Uterus (tissue), 3 donors: ENCODE measurements at regions not wholly inside any gene's neighbourhood (a gene's known extent, or its start where the extent isn't known, plus 50 kb on each side); places are given as distances from the start of the nearest gene placed in this dataset.

Experiments
- DNase-seq, 2 donors: peaks; one replicate each; pipeline ENCODE4 v3.0.0-alpha.2; 2019 to 2020
- H3K27ac ChIP-seq, 2 donors: fragments of 200-600 bp; sonication (generic); 1 replicate in 1 of 2; 2 replicates in 1 of 2; pipeline ENCODE4 v1.5.1; 2016 to 2018
- H3K27me3 ChIP-seq, 2 donors: fragments of 200-600 bp; sonication (generic); one replicate each; pipeline ENCODE4 v1.5.1; 2018 to 2019; ENCODE audit warnings: control low read depth in 1 of 2
- H3K36me3 ChIP-seq, 2 donors: fragments of 200-600 bp; sonication (generic); one replicate each; pipeline ENCODE4 v1.5.1; 2019; ENCODE audit warnings: control low read depth in 1 of 2
- H3K4me1 ChIP-seq, 2 donors: fragments of 200-600 bp; sonication (generic); one replicate each; pipeline ENCODE4 v1.5.1; 2018 to 2019; ENCODE audit warnings: control low read depth in 1 of 2
- H3K4me3 ChIP-seq, 2 donors: fragments of 200-600 bp; sonication (generic); 1 replicate in 1 of 2; 2 replicates in 1 of 2; pipeline ENCODE4 v1.5.1; 2018 to 2019; ENCODE audit warnings: mild to moderate bottlenecking in 1 of 2
- H3K9me3 ChIP-seq, 2 donors: fragments of 200-600 bp; sonication (generic); one replicate each; pipeline ENCODE4 v1.5.1; 2019; ENCODE audit warnings: control low read depth in 1 of 2
- POLR2A ChIP-seq, 2 donors: fragments of 450-650 bp; IDR thresholded peaks; one replicate each; pipeline ENCODE4 v1.6.1; 2016; ENCODE audit warnings: antibody characterized with exemption in 2 of 2, mild to moderate bottlenecking in 1 of 2, moderate library complexity in 1 of 2
- intact Hi-C: fragments of 100-400 bp; cut with DNase I; formaldehyde crosslinking; loops from one replicate; pipeline ENCODE4 v1.15.1; 2023; ENCODE audit warnings: low total_unique reads
- TF ChIP-seq, protein P1 (sequence below), 4 experiments: fragments of 200-600 bp in 2 of 4; fragments of 450-650 bp in 2 of 4; sonication (generic) in 2 of 4; IDR thresholded peaks; one replicate each; pipeline ENCODE4 v1.5.1; 2016 to 2019; ENCODE audit warnings: antibody characterized with exemption in 4 of 4, mild to moderate bottlenecking in 2 of 4, moderate library complexity in 1 of 4
- donor health status: DM: yes; HTN: yes; CAD: no.

DNA sequence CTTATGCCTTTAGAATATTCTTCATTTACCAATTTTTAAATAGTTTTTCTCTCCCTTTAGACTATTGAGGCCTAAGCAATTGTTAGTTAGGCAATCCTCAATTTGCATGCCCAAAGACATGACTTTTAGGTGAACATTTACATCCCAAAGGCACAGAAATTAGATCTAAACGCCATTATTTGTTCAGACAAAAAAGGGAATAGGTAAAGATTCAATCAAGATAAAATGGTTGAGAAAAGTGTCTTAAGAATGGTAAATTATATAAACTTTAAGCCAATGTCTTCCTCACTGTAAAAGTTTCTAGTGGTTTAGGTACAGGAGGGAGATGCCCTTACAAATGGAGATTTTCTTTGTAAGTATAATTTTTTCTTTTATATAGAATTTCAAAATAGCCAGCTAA, 50.2 kb upstream of the MME start:
- Histone ChIP-seq H3K4me1 (no peaks in the 10 kb centered on the region), H3K27ac (no peak overlapping the region), H3K4me3 (no peak overlapping the region), H3K36me3 (no peaks in the 10 kb centered on the region), H3K9me3 (no peaks in the 10 kb centered on the region), H3K27me3 (no peaks in the 10 kb centered on the region)
- TF ChIP-seq, protein P1, sequence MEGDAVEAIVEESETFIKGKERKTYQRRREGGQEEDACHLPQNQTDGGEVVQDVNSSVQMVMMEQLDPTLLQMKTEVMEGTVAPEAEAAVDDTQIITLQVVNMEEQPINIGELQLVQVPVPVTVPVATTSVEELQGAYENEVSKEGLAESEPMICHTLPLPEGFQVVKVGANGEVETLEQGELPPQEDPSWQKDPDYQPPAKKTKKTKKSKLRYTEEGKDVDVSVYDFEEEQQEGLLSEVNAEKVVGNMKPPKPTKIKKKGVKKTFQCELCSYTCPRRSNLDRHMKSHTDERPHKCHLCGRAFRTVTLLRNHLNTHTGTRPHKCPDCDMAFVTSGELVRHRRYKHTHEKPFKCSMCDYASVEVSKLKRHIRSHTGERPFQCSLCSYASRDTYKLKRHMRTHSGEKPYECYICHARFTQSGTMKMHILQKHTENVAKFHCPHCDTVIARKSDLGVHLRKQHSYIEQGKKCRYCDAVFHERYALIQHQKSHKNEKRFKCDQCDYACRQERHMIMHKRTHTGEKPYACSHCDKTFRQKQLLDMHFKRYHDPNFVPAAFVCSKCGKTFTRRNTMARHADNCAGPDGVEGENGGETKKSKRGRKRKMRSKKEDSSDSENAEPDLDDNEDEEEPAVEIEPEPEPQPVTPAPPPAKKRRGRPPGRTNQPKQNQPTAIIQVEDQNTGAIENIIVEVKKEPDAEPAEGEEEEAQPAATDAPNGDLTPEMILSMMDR (IDR thresholded peaks at IDR 0.05): no peak
- no peak for TF ChIP-seq POLR2A (IDR thresholded peaks at IDR 0.05)
- intact Hi-C loops: no loop called here
- no peak for DNase-seq

DNA sequence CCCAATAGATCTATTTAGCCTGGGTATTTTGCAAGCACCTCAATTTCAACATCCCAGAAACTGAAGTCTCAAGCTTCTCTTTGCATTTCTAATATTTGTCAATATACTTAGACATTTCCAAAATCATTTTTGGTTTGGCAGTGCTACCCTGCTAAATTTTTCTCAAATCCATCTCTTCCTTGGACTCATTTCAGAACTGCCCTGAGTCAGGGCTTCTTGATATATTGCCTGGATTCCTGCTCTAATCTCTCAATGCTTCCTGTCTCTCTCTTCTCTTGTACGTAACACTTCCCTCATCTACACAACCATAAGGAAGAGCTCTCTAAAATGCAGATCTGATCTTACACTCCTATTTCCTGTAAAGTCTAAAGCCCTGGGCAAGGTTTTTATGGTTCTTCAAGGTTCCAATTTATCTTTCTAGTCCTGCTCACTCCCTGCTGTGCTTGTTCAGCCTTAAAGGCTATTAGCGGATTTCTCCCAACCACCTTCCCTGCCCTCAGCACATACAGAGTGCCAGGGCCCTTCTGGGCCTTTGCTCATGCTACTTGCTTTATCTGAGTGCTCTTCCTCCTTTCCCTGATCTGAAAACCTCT, 53.0 kb upstream of the MME start:
- intact Hi-C loops: no loop called here
- no peak for DNase-seq
- Histone ChIP-seq H3K27me3 (no peaks in the 10 kb centered on the region), H3K27ac (no peak overlapping the region), H3K4me1 (no peaks in the 10 kb centered on the region), H3K9me3 (no peaks in the 10 kb centered on the region), H3K36me3 (no peaks in the 10 kb centered on the region), H3K4me3 (no peak overlapping the region)
- TF ChIP-seq POLR2A (IDR thresholded peaks at IDR 0.05): no peak
- TF ChIP-seq, protein P1 (IDR thresholded peaks at IDR 0.05): no peak

DNA sequence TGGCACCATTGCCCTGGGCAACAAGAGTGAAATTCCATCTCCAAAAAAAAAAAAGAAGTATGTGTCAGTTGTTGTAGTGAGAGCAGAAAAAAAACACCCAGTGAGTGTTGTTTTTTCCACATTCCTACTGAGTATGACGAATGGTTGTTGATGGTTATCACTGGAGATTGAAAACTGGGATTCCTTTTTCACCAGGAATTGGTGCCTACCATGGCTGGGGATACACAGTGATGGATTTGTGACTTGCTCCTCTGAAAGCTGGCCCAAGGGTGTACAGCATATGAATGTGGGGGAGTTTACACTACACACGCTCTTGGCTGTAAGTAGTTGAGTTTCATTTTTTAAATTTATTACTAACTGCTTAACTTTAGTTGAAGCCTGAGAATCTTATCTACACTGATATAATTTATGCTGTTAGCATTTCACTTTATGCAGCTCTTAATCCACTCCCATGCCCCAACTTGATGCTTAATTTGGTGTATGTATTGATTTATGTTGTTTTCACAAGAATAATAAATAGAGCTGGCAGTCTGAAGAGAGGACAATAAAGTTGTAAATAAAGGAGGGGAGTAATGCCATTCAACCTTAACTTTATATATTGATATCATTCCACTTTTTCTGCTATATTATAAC, 56.0 kb upstream of the MME start:
- no peak overlapping the region for H3K27ac ChIP-seq
- H3K4me3 ChIP-seq: no peak overlapping the region
- no peaks in the 10 kb centered on the region for H3K9me3 ChIP-seq
- no peak for DNase-seq
- TF ChIP-seq, protein P1 (IDR thresholded peaks at IDR 0.05): no peak
- TF ChIP-seq POLR2A (IDR thresholded peaks at IDR 0.05): no peak
- no peaks in the 10 kb centered on the region for H3K27me3 ChIP-seq
- no peaks in the 10 kb centered on the region for H3K36me3 ChIP-seq
- H3K4me1 ChIP-seq: no peaks in the 10 kb centered on the region
- intact Hi-C loops: no loop called here

DNA sequence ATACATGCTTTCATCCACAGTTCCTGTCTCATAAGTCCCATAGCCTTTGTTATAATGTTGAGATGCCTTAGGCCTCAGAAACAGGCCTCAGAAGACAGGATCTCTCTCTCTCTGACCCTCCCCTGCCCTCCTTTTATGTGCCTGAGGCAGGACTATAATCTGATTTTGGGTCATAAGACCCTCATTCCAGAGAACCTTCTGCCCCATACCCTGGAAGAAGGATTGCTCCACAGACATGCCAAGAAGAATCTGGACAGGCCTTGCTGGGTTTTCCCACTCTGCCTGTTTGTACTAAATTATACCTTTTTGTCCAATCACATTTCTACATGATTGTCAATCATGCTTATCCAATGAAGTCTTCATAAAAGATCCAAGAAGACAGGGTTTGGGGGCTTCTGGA, 57.2 kb upstream of the MME start:
- H3K36me3 ChIP-seq: no peaks in the 10 kb centered on the region
- no peaks in the 10 kb centered on the region for H3K27me3 ChIP-seq
- H3K4me3 ChIP-seq: no peak overlapping the region
- intact Hi-C loops: no loop called here
- no peaks in the 10 kb centered on the region for H3K4me1 ChIP-seq
- TF ChIP-seq, protein P1 (IDR thresholded peaks at IDR 0.05): no peak
- no peak for TF ChIP-seq POLR2A (IDR thresholded peaks at IDR 0.05)
- no peak overlapping the region for H3K27ac ChIP-seq
- H3K9me3 ChIP-seq: no peaks in the 10 kb centered on the region
- no peak for DNase-seq

DNA sequence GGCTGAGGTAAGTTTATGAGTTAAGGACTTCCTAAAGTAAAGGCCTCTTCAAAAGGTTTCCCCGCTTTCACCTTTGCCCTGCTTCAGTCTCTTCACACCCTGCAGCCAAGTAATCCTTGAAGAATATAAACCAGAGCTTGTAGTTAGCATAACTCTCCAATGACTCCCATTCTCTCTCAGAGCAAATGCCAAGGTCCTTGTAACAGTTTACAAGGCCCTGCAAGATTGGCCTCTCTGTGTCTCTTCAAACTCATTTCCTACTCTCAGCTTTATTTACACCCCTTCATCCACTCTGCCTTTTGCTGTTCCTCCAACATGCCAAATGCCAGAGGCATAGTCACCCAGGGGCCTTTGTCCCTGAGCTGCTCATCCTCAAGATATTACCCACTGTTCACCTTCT, 60.5 kb upstream of the MME start:
- H3K27me3 ChIP-seq: no peaks in the 10 kb centered on the region
- H3K4me1 ChIP-seq: no peaks in the 10 kb centered on the region
- no peak overlapping the region for H3K4me3 ChIP-seq
- no peaks in the 10 kb centered on the region for H3K36me3 ChIP-seq
- TF ChIP-seq, protein P1 (IDR thresholded peaks at IDR 0.05): no peak
- no peak for TF ChIP-seq POLR2A (IDR thresholded peaks at IDR 0.05)
- H3K27ac ChIP-seq: no peak overlapping the region
- no peaks in the 10 kb centered on the region for H3K9me3 ChIP-seq
- DNase-seq: no peak
- intact Hi-C loops: no loop called here
